OCI-LY1 (cell line): ENCODE measurements at regions not wholly inside any gene's neighbourhood (a gene's known extent, or its start where the extent isn't known, plus 50 kb on each side); places are given as distances from the start of the nearest gene placed in this dataset.

Experiments used
- H2AFZ ChIP-seq: fragments of 200-600 bp; sonication (generic), shearing (Covaris generic); 2 replicates; pipeline ENCODE4 v1.6.0; 2014; ENCODE audit warnings: antibody characterized with exemption, mild to moderate bottlenecking, low read length
- H3F3A ChIP-seq: fragments of 200-600 bp; sonication (generic), shearing (Covaris generic); 2 replicates; pipeline ENCODE4 v1.6.0; 2014; ENCODE audit warnings: mild to moderate bottlenecking, antibody characterized with exemption, low read length, moderate library complexity; ENCODE audit not compliant: insufficient read depth
- H3K27ac ChIP-seq: fragments of 200-600 bp; sonication (generic); 2 replicates; pipeline ENCODE4 v1.5.1; 2014; ENCODE audit warnings: low read length, mixed run types, mild to moderate bottlenecking, low read depth; ENCODE audit not compliant: poor library complexity, severe bottlenecking
- H3K27me3 ChIP-seq: fragments of 200-600 bp; sonication (generic); 2 replicates; pipeline ENCODE4 v1.6.0; 2014; ENCODE audit warnings: antibody characterized with exemption, mild to moderate bottlenecking, low read length, moderate library complexity; ENCODE audit not compliant: insufficient read depth
- H3K36me3 ChIP-seq: fragments of 200-600 bp; sonication (generic); 2 replicates; pipeline ENCODE4 v1.6.1; 2014; ENCODE audit warnings: mild to moderate bottlenecking, antibody characterized with exemption, low read length, moderate library complexity, mixed read lengths; ENCODE audit not compliant: insufficient read depth
- H3K4me1 ChIP-seq: fragments of 200-600 bp; sonication (generic); 2 replicates; pipeline ENCODE4 v1.5.1; 2014; ENCODE audit warnings: mild to moderate bottlenecking, low read length, moderate library complexity; ENCODE audit not compliant: insufficient read depth, severe bottlenecking
- H3K4me2 ChIP-seq: fragments of 200-600 bp; sonication (generic), shearing (Covaris generic); 2 replicates; pipeline ENCODE4 v1.6.1; 2014; ENCODE audit warnings: low read length
- H3K4me3 ChIP-seq: fragments of 200-600 bp; sonication (generic); 2 replicates; pipeline ENCODE4 v1.5.1; 2014; ENCODE audit warnings: low read length, low read depth, mild to moderate bottlenecking, mixed read lengths; ENCODE audit not compliant: poor library complexity, severe bottlenecking
- H3K79me2 ChIP-seq: fragments of 200-600 bp; shearing (Covaris generic); 2 replicates; pipeline ENCODE4 v1.6.1; 2016; ENCODE audit warnings: mixed run types, low read length, mixed read lengths; ENCODE audit not compliant: insufficient read depth
- H3K9ac ChIP-seq: fragments of 200-600 bp; sonication (generic), shearing (Covaris generic); 2 replicates; pipeline ENCODE4 v1.6.1; 2014; ENCODE audit warnings: mild to moderate bottlenecking, low read length, mixed read lengths
- H3K9me2 ChIP-seq: fragments of 200-600 bp; sonication (generic), shearing (Covaris generic); 2 replicates; pipeline ENCODE4 v1.6.1; 2014; ENCODE audit warnings: low read depth, mild to moderate bottlenecking, low read length, mixed read lengths
- H3K9me3 ChIP-seq: fragments of 200-600 bp; shearing (Covaris generic); 2 replicates; pipeline ENCODE4 v1.6.1; 2014; ENCODE audit warnings: low read length, mixed read lengths
- H4K20me1 ChIP-seq: fragments of 200-600 bp; sonication (generic), shearing (Covaris generic); 2 replicates; pipeline ENCODE4 v1.6.0; 2016; ENCODE audit warnings: mild to moderate bottlenecking, low read length; ENCODE audit not compliant: insufficient read depth
- CTCF ChIP-seq: fragments of 200-600 bp; sonication (generic), shearing (Covaris generic); IDR thresholded peaks from 2 replicates; pipeline ENCODE4 v1.5.1; 2017; ENCODE audit warnings: mild to moderate bottlenecking, antibody characterized with exemption, low read length, moderate library complexity, mixed read lengths
- EZH2 ChIP-seq: fragments of 200-600 bp; sonication (generic), shearing (Covaris generic); IDR thresholded peaks from 2 replicates; pipeline ENCODE4 v1.8.0; 2017; ENCODE audit warnings: borderline replicate concordance, mixed run types, mild to moderate bottlenecking, antibody characterized with exemption, low read length, moderate library complexity, mixed read lengths

GRCh38 chr10:36759141-36759805 is 366.1 kb upstream of the ANKRD30A start:
- H3K9me2 ChIP-seq: no peaks in the 10 kb centered on the region
- TF ChIP-seq CTCF (no peak), EZH2 (no peak)
- no peak overlapping the region for H3K27ac ChIP-seq
- no peak overlapping the region for H3K9ac ChIP-seq
- no peak overlapping the region for H3K4me2 ChIP-seq
- H3K27me3 ChIP-seq: no peaks in the 10 kb centered on the region
- no peaks in the 10 kb centered on the region for H4K20me1 ChIP-seq
- H3K36me3 ChIP-seq: no peaks in the 10 kb centered on the region
- H3F3A ChIP-seq: no peaks in the 10 kb centered on the region
- H3K9me3 ChIP-seq: no peaks in the 10 kb centered on the region
- no peaks in the 10 kb centered on the region for H3K4me1 ChIP-seq
- no peak overlapping the region for H2AFZ ChIP-seq
- no peaks in the 10 kb centered on the region for H3K79me2 ChIP-seq
- H3K4me3 ChIP-seq: no peak overlapping the region

GRCh38 chr10:36748128-36748871 is 377.1 kb upstream of the ANKRD30A start:
- Histone ChIP-seq H3K4me1 (no peaks in the 10 kb centered on the region), H3K9me3 (no peaks in the 10 kb centered on the region), H3F3A (no peaks in the 10 kb centered on the region), H3K4me3 (no peak overlapping the region), H4K20me1 (no peaks in the 10 kb centered on the region), H3K9me2 (no peaks in the 10 kb centered on the region), H3K4me2 (no peak overlapping the region), H3K36me3 (no peaks in the 10 kb centered on the region), H3K79me2 (no peaks in the 10 kb centered on the region), H3K27ac (no peak overlapping the region), H3K27me3 (no peaks in the 10 kb centered on the region), H2AFZ (no peak overlapping the region), H3K9ac (no peak overlapping the region)
- TF ChIP-seq EZH2 (no peak), CTCF (no peak)

GRCh38 chr10:36739884-36740445 is 385.4 kb upstream of the ANKRD30A start:
- no peak for TF ChIP-seq EZH2
- no peak for TF ChIP-seq CTCF
- Histone ChIP-seq H3K4me3 (no peak overlapping the region), H3K9me3 (no peaks in the 10 kb centered on the region), H3K9me2 (no peaks in the 10 kb centered on the region), H3K27ac (no peak overlapping the region), H3F3A (no peaks in the 10 kb centered on the region), H3K4me1 (no peaks in the 10 kb centered on the region), H4K20me1 (no peaks in the 10 kb centered on the region), H3K9ac (no peak overlapping the region), H3K79me2 (no peaks in the 10 kb centered on the region), H2AFZ (no peak overlapping the region), H3K27me3 (no peaks in the 10 kb centered on the region), H3K4me2 (no peak overlapping the region), H3K36me3 (no peaks in the 10 kb centered on the region)
